HAP-1 (cell line): ENCODE measurements at regions not wholly inside any gene's neighbourhood (a gene's known extent, or its start where the extent isn't known, plus 50 kb on each side); places are given as distances from the start of the nearest gene placed in this dataset.
A peak's percentile ranks its signal among the peaks of the same experiment; 100 is the strongest.

Experiments used
- DNase-seq, 2 experiments: peaks; one replicate each; pipeline ENCODE4 v3.0.0-alpha.2; 2016 to 2020; ENCODE audit warnings: low spot score in 2 of 2
- H3K27me3 ChIP-seq: fragments of 250-450 bp; sonication (Bioruptor Pico); 2 replicates; pipeline ENCODE4 v1.5.1; 2020; ENCODE audit warnings: low read depth, mild to moderate bottlenecking, moderate library complexity
- H3K36me3 ChIP-seq: fragments of 250-450 bp; sonication (Bioruptor Pico); replicated peaks from 2 replicates; pipeline ENCODE4 v1.5.1; 2020; ENCODE audit warnings: mild to moderate bottlenecking
- H3K4me1 ChIP-seq: fragments of 250-450 bp; sonication (Bioruptor Pico); 2 replicates; pipeline ENCODE4 v1.5.1; 2020; ENCODE audit warnings: mild to moderate bottlenecking
- H3K4me3 ChIP-seq: fragments of 250-450 bp; sonication (Bioruptor Pico); 2 replicates; pipeline ENCODE4 v1.5.1; 2020; ENCODE audit warnings: mild to moderate bottlenecking, moderate library complexity
- H3K9me3 ChIP-seq: fragments of 250-450 bp; sonication (Bioruptor Pico); 2 replicates; pipeline ENCODE4 v1.5.1; 2020; ENCODE audit warnings: mild to moderate bottlenecking, moderate library complexity
- in situ Hi-C: fragments of 300-500 bp; cut with MboI; formaldehyde crosslinking; loops from 3 replicates; pipeline ENCODE4 v1.14.3; 2020; ENCODE audit warnings: low sequenced_read_pairs, inconsistent platforms, mixed read lengths

DNA sequence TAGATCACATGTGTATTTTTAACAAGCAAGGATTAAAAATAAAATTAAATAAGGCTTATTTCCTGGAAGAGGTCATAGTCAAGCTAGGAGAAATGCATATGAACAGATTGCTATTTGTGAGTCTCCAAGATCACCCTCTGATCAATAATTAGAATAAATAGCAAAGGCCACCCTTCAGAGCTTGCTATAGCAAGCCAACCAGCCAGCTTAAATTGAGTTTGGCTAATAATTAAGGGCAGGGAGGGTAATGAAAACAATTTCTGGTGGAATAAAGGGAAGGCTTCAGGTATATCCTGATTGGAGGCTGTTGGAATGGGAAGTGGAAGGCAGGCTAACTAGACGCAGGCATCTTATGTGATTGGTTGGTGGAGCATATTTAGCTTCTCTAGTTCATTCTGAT, 403.5 kb downstream of the ARL4A start:
- in situ Hi-C loops = no loop called here
- DNase-seq = no peak
- no peaks in the 10 kb centered on the region for H3K4me1 ChIP-seq
- H3K36me3 ChIP-seq = no peaks in the 10 kb centered on the region
- H3K27me3 ChIP-seq = no peaks in the 10 kb centered on the region
- H3K9me3 ChIP-seq = no peaks in the 10 kb centered on the region
- no peak overlapping the region for H3K4me3 ChIP-seq

DNA sequence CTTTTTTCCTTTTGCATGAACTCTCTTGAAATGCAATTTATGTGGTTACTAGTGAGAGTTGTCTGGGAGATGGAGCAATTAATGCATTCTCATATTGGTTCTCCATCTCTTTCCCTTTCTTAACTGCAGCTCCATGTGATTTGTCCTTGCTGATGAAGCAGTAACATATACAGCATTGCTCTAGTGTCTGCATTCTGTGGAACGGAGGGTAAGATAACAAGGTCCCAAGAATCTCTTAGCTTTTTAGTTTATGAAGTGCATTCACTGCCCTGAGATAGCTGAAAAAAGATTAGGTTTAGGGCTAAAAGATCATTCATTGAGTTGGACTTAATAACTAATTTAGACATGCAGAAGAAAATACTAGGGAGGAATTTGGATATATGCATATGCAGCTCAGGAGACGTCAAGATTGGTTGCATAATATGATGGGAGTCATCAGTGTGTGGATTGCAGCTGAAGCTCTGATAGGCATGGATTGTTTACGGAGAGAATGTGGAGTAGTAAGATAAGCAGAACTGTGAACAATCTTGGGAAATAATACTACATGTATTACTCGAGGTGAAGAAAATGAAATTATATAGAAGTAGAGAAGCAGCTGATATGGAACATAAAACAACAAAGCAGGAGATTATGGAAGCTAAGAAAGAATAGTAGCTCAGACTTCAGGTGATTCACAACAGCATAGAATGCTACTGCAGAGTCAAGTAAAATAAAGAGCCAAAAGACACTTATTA, 404.7 kb downstream of the ARL4A start:
- no peak for DNase-seq
- no peaks in the 10 kb centered on the region for H3K9me3 ChIP-seq
- in situ Hi-C loops = no loop called here
- no peaks in the 10 kb centered on the region for H3K27me3 ChIP-seq
- no peaks in the 10 kb centered on the region for H3K36me3 ChIP-seq
- no peaks in the 10 kb centered on the region for H3K4me1 ChIP-seq
- H3K4me3 ChIP-seq = no peak overlapping the region

- DNase-seq = no peak
- Histone ChIP-seq H3K27me3 (no peaks in the 10 kb centered on the region), H3K4me1 (no peaks in the 10 kb centered on the region), H3K4me3 (no peak overlapping the region), H3K36me3 (no peaks in the 10 kb centered on the region), H3K9me3 (no peaks in the 10 kb centered on the region)
- in situ Hi-C loops = no loop called here
These were observed 405.2 kb downstream of the ARL4A start for GRCh38 chr7:13092708-13093005.

- no peak for DNase-seq
- in situ Hi-C loops = no loop called here
- Histone ChIP-seq H3K27me3 (no peaks in the 10 kb centered on the region), H3K4me3 (no peak overlapping the region), H3K36me3 (no peaks in the 10 kb centered on the region), H3K4me1 (no peaks in the 10 kb centered on the region), H3K9me3 (no peaks in the 10 kb centered on the region)
These were observed 405.7 kb downstream of the ARL4A start for GRCh38 chr7:13093160-13093559.

DNA sequence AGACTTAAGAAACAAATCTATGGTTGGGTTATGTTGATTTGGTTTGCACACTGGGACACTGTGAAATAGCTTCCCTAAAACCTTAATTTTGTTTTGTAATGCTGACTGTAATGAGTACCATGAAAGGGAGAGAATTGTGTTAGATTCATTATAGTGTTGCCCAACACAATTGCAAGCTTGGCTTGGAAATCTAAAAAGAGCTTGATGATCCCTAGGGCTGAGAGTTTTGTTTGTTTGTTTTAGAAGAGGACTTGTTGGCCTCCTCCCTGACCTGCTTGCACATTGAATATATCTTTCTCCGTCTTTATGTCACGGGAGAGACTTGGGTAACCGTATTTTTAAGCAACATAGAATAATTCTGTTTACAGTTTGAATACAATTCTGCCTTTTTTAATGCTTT, 410.1 kb downstream of the ARL4A start:
- DNase-seq = no peak
- H3K27me3 ChIP-seq = no peaks in the 10 kb centered on the region
- H3K36me3 ChIP-seq = no peaks in the 10 kb centered on the region
- in situ Hi-C loops = no loop called here
- H3K4me1 ChIP-seq = peaks cover 4% of the 10 kb centered on the region; the same call in 1 of the 2 replicates
- no peak overlapping the region for H3K4me3 ChIP-seq
- no peaks in the 10 kb centered on the region for H3K9me3 ChIP-seq

- Histone ChIP-seq H3K4me3 (no peak overlapping the region), H3K9me3 (no peaks in the 10 kb centered on the region), H3K27me3 (no peaks in the 10 kb centered on the region), H3K4me1 (peaks cover 4% of the 10 kb centered on the region; the same call in 1 of the 2 replicates), H3K36me3 (no peaks in the 10 kb centered on the region)
- no peak for DNase-seq
- in situ Hi-C loops = no loop called here
These were observed 410.7 kb downstream of the ARL4A start for GRCh38 chr7:13098161-13098560.

- H3K4me3 ChIP-seq = no peak overlapping the region
- H3K4me1 ChIP-seq = peaks cover 4% of the 10 kb centered on the region; the same call in 1 of the 2 replicates
- in situ Hi-C loops = no loop called here
- H3K27me3 ChIP-seq = no peaks in the 10 kb centered on the region
- peak in 1 of 2 experiments; percentile 11 for DNase-seq
- no peaks in the 10 kb centered on the region for H3K36me3 ChIP-seq
- H3K9me3 ChIP-seq = no peaks in the 10 kb centered on the region
These were observed 411.8 kb downstream of the ARL4A start for GRCh38 chr7:13099154-13099795.

DNA sequence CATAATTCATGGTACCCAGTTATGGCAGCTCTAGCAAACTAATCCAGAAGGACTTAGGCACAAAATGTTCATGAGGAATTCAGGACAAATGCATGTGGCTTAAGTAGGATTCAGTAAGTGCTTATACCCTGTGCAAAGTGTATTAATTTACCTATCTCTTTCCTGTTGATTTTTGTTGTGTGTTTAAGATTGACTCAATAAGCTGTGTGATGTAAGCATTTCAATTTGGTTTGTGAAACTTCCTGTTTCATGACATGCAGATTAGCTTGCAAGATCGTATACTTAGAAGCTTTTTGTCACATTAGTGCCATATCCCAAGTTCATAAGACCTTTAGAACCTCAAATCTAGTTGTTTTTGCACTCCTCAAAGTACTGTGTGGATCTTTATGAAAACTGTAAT, 416.7 kb downstream of the ARL4A start:
- in situ Hi-C loops = no loop called here
- no peaks in the 10 kb centered on the region for H3K27me3 ChIP-seq
- H3K4me3 ChIP-seq = no peak overlapping the region
- no peak for DNase-seq
- H3K36me3 ChIP-seq = no peaks in the 10 kb centered on the region
- H3K4me1 ChIP-seq = no peaks in the 10 kb centered on the region
- no peaks in the 10 kb centered on the region for H3K9me3 ChIP-seq

- H3K36me3 ChIP-seq = no peaks in the 10 kb centered on the region
- no peaks in the 10 kb centered on the region for H3K9me3 ChIP-seq
- DNase-seq = no peak
- H3K4me3 ChIP-seq = no peak overlapping the region
- in situ Hi-C loops = no loop called here
- no peaks in the 10 kb centered on the region for H3K4me1 ChIP-seq
- no peaks in the 10 kb centered on the region for H3K27me3 ChIP-seq
These were observed 417.8 kb downstream of the ARL4A start for GRCh38 chr7:13105209-13105608.

- H3K4me1 ChIP-seq = no peaks in the 10 kb centered on the region
- in situ Hi-C loops = no loop called here
- no peaks in the 10 kb centered on the region for H3K9me3 ChIP-seq
- DNase-seq = no peak
- H3K36me3 ChIP-seq = no peaks in the 10 kb centered on the region
- no peak overlapping the region for H3K4me3 ChIP-seq
- no peaks in the 10 kb centered on the region for H3K27me3 ChIP-seq
These were observed 419.1 kb downstream of the ARL4A start for GRCh38 chr7:13106513-13106912.

DNA sequence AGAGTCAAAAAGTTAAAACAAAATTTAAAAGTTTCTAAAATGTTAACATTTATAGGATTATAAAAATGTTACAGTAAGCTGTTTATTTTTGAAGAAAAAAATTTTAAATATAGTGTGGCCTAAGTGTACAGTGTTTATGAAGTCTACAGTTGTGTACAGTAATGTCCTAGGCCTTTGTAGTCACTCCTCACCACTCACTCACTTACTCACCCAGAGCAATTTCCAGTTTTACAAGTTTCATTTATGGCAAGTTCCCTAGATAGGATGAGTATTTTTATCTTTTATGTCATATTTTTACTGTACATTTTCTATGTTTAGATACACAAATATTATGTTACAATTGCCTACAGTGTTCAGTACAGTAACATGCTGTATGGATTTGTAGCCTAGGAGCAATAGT, 419.9 kb downstream of the ARL4A start:
- no peaks in the 10 kb centered on the region for H3K9me3 ChIP-seq
- no peak overlapping the region for H3K4me3 ChIP-seq
- in situ Hi-C loops = no loop called here
- H3K27me3 ChIP-seq = no peaks in the 10 kb centered on the region
- no peaks in the 10 kb centered on the region for H3K4me1 ChIP-seq
- no peaks in the 10 kb centered on the region for H3K36me3 ChIP-seq
- no peak for DNase-seq

DNA sequence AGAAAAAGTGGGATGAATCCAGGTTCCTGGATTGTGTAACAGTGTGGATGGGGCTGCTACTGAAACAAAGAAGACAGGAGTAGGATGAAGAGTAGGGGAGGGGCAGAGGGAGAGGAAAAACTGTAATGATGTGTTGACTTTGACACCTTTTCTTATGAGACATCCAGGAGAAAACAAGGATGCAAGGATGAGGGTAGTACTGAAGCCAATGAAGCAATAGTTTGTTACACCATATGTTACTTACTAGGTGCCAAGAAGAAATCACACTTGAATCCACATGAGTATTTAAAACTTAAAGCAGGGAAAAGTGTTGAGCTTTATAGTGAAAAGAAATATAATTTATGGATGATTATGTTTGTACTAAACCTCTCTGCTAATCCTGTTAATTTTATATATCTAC, 420.6 kb downstream of the ARL4A start:
- Histone ChIP-seq H3K4me3 (no peak overlapping the region), H3K4me1 (no peaks in the 10 kb centered on the region), H3K27me3 (no peaks in the 10 kb centered on the region), H3K36me3 (no peaks in the 10 kb centered on the region), H3K9me3 (no peaks in the 10 kb centered on the region)
- no peak for DNase-seq
- in situ Hi-C loops = no loop called here

GRCh38 chr7:13109201-13109600, 421.8 kb downstream of the ARL4A start:
- in situ Hi-C loops = no loop called here
- Histone ChIP-seq H3K36me3 (no peaks in the 10 kb centered on the region), H3K4me1 (no peaks in the 10 kb centered on the region), H3K9me3 (no peaks in the 10 kb centered on the region), H3K27me3 (no peaks in the 10 kb centered on the region), H3K4me3 (no peak overlapping the region)
- DNase-seq = no peak

GRCh38 chr7:13110107-13110506, 422.7 kb downstream of the ARL4A start:
- H3K27me3 ChIP-seq = no peaks in the 10 kb centered on the region
- DNase-seq = no peak
- peaks cover 5% of the 10 kb centered on the region for H3K4me1 ChIP-seq
- H3K9me3 ChIP-seq = no peaks in the 10 kb centered on the region
- in situ Hi-C loops = no loop called here
- no peak overlapping the region for H3K4me3 ChIP-seq
- no peaks in the 10 kb centered on the region for H3K36me3 ChIP-seq

DNA sequence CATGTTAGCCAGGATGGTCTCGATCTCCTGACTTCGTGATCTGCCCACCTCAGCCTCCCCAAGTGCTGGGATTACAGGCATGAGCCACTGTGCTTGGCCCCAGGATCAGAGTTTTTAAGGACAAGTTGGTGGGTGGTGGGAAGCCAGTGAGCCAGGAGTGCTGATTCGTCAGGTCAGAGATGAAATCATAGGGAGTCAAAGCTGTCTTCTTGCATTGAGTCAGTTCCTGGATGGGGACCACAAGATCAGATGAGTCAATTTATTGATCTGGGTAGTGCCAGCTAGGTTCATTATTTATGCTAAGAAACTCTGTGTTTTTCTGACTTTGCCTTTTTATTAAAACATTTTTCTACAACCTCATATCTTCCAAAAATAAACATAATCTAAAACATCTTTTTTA, 423.8 kb downstream of the ARL4A start:
- H3K4me3 ChIP-seq = no peak overlapping the region
- H3K36me3 ChIP-seq = no peaks in the 10 kb centered on the region
- no peaks in the 10 kb centered on the region for H3K9me3 ChIP-seq
- in situ Hi-C loops = no loop called here
- H3K27me3 ChIP-seq = no peaks in the 10 kb centered on the region
- no peak for DNase-seq
- H3K4me1 ChIP-seq = peaks cover 10% of the 10 kb centered on the region
